Caki2 (cell line): ENCODE measurements at regions not wholly inside any gene's neighbourhood (a gene's known extent, or its start where the extent isn't known, plus 50 kb on each side); places are given as distances from the start of the nearest gene placed in this dataset.

Source experiments
- DNase-seq: peaks from one replicate; pipeline ENCODE4 v3.0.0-alpha.2; 2015; ENCODE audit warnings: low read depth
- in situ Hi-C: cut with HindIII; loops from 2 replicates; pipeline ENCODE4 v1.10.0; 2016; ENCODE audit warnings: low sequenced_read_pairs, low pct_unique_long_range_greater_than_20kb, mixed read lengths

- no peak for DNase-seq
- in situ Hi-C loops, result no loop called here
Measured at GRCh38 chrX:44470816-44471215, 71.8 kb downstream of the FUNDC1 start.

- no peak for DNase-seq
Measured at GRCh38 chrX:44462850-44463249, 79.8 kb downstream of the FUNDC1 start.

GRCh38 chrX:44459501-44459900 lies 83.2 kb downstream of the FUNDC1 start:
- in situ Hi-C loops, result no loop called here
- DNase-seq, result no peak

More at GRCh38 chrX:44462850-44463249, 79.8 kb downstream of the FUNDC1 start:
- in situ Hi-C loops, result no loop called here

- DNase-seq, result no peak
- in situ Hi-C loops, result no loop called here
Measured at GRCh38 chrX:44456685-44457084, 86.0 kb downstream of the FUNDC1 start.

- in situ Hi-C loops, result no loop called here
- no peak for DNase-seq
Measured at GRCh38 chrX:44451056-44451455, 91.6 kb downstream of the FUNDC1 start.

GRCh38 chrX:44447214-44447613 lies 95.4 kb downstream of the FUNDC1 start:
- no peak for DNase-seq
- in situ Hi-C loops, result no loop called here

- in situ Hi-C loops, result no loop called here
- DNase-seq, result no peak
Measured at GRCh38 chrX:44440006-44440405, 96.5 kb upstream of the EFHC2 start.

- DNase-seq, result no peak
- in situ Hi-C loops, result no loop called here
Measured at GRCh38 chrX:44439242-44439794, 95.8 kb upstream of the EFHC2 start.

GRCh38 chrX:44435047-44435446 lies 91.6 kb upstream of the EFHC2 start:
- in situ Hi-C loops, result no loop called here

GRCh38 chrX:44433556-44433955 lies 90.1 kb upstream of the EFHC2 start:
- in situ Hi-C loops, result no loop called here
- no peak for DNase-seq

More at GRCh38 chrX:44435047-44435446, 91.6 kb upstream of the EFHC2 start:
- no peak for DNase-seq

GRCh38 chrX:44432641-44433040 lies 89.2 kb upstream of the EFHC2 start:
- DNase-seq, result no peak
- in situ Hi-C loops, result no loop called here

GRCh38 chrX:44431194-44431593 lies 87.7 kb upstream of the EFHC2 start:
- peak; percentile 2 for DNase-seq
- in situ Hi-C loops, result no loop called here

GRCh38 chrX:44428989-44429627 lies 85.6 kb upstream of the EFHC2 start:
- DNase-seq, result no peak
- in situ Hi-C loops, result no loop called here

- in situ Hi-C loops, result no loop called here
- no peak for DNase-seq
Measured at GRCh38 chrX:44422631-44423030, 79.2 kb upstream of the EFHC2 start.

- DNase-seq, result no peak
- in situ Hi-C loops, result no loop called here
Measured at GRCh38 chrX:44415639-44416386, 72.3 kb upstream of the EFHC2 start.

GRCh38 chrX:44401151-44401550 lies 57.7 kb upstream of the EFHC2 start:
- DNase-seq, result no peak
- in situ Hi-C loops, result no loop called here

GRCh38 chrX:44400588-44400987 lies 57.1 kb upstream of the EFHC2 start:
- DNase-seq, result peak; percentile 32

GRCh38 chrX:44400161-44400560 lies 56.7 kb upstream of the EFHC2 start:
- in situ Hi-C loops, result no loop called here
- DNase-seq, result no peak

More at GRCh38 chrX:44400588-44400987, 57.1 kb upstream of the EFHC2 start:
- in situ Hi-C loops, result no loop called here
